KMS-11 (cell line): ENCODE measurements at regions not wholly inside any gene's neighbourhood (a gene's known extent, or its start where the extent isn't known, plus 50 kb on each side); places are given as distances from the start of the nearest gene placed in this dataset.

Source experiments
- H2AFZ ChIP-seq: fragments of 200-600 bp; sonication (generic); 2 replicates; pipeline ENCODE4 v1.6.1; 2016; ENCODE audit warnings: antibody characterized with exemption, mixed run types, low read depth
- H3K27ac ChIP-seq: fragments of 200-600 bp; sonication (generic); 2 replicates; pipeline ENCODE4 v1.6.1; 2016; ENCODE audit warnings: mild to moderate bottlenecking, mixed run types
- H3K27me3 ChIP-seq: fragments of 200-600 bp; sonication (generic); 2 replicates; pipeline ENCODE4 v1.6.1; 2017; ENCODE audit warnings: mild to moderate bottlenecking, low read depth, mixed run types, moderate library complexity; ENCODE audit not compliant: insufficient read depth
- H3K36me3 ChIP-seq: fragments of 200-600 bp; sonication (generic); 2 replicates; pipeline ENCODE4 v1.6.1; 2017; ENCODE audit warnings: mild to moderate bottlenecking, mixed run types; ENCODE audit not compliant: insufficient read depth
- H3K4me1 ChIP-seq: fragments of 200-600 bp; sonication (generic); 2 replicates; pipeline ENCODE4 v1.6.1; 2016; ENCODE audit warnings: mild to moderate bottlenecking, low read depth, mixed run types; ENCODE audit not compliant: poor library complexity, severe bottlenecking
- H3K4me2 ChIP-seq: fragments of 200-600 bp; sonication (generic); 2 replicates; pipeline ENCODE4 v1.7.0; 2016; ENCODE audit warnings: mild to moderate bottlenecking, mixed run types
- H3K4me3 ChIP-seq: fragments of 200-600 bp; sonication (generic); IDR thresholded peaks from 2 replicates; pipeline ENCODE4 v1.6.1; 2017; ENCODE audit warnings: low read depth, low read length, mixed read lengths; ENCODE audit not compliant: insufficient read depth
- H3K79me2 ChIP-seq: fragments of 200-600 bp; sonication (generic); 2 replicates; pipeline ENCODE4 v1.6.1; 2016; ENCODE audit warnings: low read depth, mixed run types; ENCODE audit not compliant: insufficient read depth
- H3K9ac ChIP-seq: fragments of 200-600 bp; sonication (generic); 2 replicates; pipeline ENCODE4 v1.6.1; 2016; ENCODE audit warnings: mild to moderate bottlenecking, mixed run types
- H4K20me1 ChIP-seq: fragments of 200-600 bp; sonication (generic); 2 replicates; pipeline ENCODE4 v1.6.1; 2016; ENCODE audit warnings: mild to moderate bottlenecking, mixed run types; ENCODE audit not compliant: insufficient read depth
- TF ChIP-seq, protein P1 (sequence below): fragments of 200-600 bp; sonication (generic); conservative IDR thresholded peaks from 2 replicates; pipeline ENCODE4 v1.6.1; 2017; ENCODE audit warnings: low read depth, mild to moderate bottlenecking, antibody characterized with exemption, low read length, moderate library complexity, mixed read lengths

- Histone ChIP-seq H2AFZ (no peak overlapping the region), H3K79me2 (no peaks in the 10 kb centered on the region), H3K4me3 (no peak overlapping the region), H3K27me3 (no peaks in the 10 kb centered on the region), H3K9ac (no peak overlapping the region), H4K20me1 (no peaks in the 10 kb centered on the region), H3K4me2 (no peak overlapping the region), H3K4me1 (peaks cover 10% of the 10 kb centered on the region), H3K27ac (no peak overlapping the region), H3K36me3 (no peaks in the 10 kb centered on the region)
- TF ChIP-seq, protein P1, sequence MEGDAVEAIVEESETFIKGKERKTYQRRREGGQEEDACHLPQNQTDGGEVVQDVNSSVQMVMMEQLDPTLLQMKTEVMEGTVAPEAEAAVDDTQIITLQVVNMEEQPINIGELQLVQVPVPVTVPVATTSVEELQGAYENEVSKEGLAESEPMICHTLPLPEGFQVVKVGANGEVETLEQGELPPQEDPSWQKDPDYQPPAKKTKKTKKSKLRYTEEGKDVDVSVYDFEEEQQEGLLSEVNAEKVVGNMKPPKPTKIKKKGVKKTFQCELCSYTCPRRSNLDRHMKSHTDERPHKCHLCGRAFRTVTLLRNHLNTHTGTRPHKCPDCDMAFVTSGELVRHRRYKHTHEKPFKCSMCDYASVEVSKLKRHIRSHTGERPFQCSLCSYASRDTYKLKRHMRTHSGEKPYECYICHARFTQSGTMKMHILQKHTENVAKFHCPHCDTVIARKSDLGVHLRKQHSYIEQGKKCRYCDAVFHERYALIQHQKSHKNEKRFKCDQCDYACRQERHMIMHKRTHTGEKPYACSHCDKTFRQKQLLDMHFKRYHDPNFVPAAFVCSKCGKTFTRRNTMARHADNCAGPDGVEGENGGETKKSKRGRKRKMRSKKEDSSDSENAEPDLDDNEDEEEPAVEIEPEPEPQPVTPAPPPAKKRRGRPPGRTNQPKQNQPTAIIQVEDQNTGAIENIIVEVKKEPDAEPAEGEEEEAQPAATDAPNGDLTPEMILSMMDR, result no peak
Measured at GRCh38 chr5:87076411-87076810, 191.3 kb upstream of the RASA1 start.

DNA sequence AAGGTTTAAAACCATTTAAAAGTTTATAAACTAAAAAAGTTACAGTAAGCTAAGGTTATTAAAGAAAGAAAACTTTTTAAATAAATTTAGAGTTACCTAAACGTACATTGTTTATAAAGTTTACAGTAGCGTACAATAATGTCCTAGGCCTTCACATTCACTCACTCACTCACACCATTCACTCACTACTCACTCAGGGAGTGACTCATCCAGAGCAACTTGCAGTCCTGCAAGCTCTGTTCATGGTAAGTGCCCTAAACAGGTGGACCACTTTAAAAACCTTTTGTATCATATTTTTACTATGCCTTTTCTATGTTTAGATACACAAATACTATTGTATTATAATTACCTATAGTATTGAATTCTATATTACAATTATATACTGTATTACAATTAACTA lies 190.8 kb upstream of the RASA1 start:
- peaks cover 10% of the 10 kb centered on the region for H3K4me1 ChIP-seq
- no peak overlapping the region for H3K27ac ChIP-seq
- no peaks in the 10 kb centered on the region for H3K79me2 ChIP-seq
- TF ChIP-seq, protein P1, result no peak
- no peaks in the 10 kb centered on the region for H3K36me3 ChIP-seq
- H3K9ac ChIP-seq, result no peak overlapping the region
- no peak overlapping the region for H2AFZ ChIP-seq
- no peak overlapping the region for H3K4me2 ChIP-seq
- H4K20me1 ChIP-seq, result no peaks in the 10 kb centered on the region
- H3K4me3 ChIP-seq, result no peak overlapping the region
- no peaks in the 10 kb centered on the region for H3K27me3 ChIP-seq

DNA sequence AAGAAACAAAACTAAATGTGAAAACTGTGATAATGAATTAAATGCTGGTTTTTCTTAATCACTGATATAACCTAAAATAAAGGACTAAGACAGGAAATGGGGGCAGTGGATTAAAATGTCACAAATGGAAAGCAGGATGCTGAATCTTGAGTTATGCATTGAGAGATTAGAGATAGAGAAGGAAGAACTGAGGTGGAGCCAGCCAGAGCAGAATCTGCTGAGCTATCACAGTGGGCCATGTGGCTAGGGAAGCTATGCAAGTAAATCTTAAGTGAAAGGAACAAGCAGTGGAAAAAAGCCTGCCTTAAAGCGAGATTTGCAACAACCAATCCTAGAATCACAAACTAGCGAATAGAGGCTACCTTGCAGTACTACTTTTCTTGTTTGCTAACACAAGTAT lies 188.5 kb upstream of the RASA1 start:
- Histone ChIP-seq H3K27me3 (no peaks in the 10 kb centered on the region), H4K20me1 (no peaks in the 10 kb centered on the region), H3K27ac (no peak overlapping the region), H3K79me2 (no peaks in the 10 kb centered on the region), H3K9ac (no peak overlapping the region), H3K4me1 (peaks cover 10% of the 10 kb centered on the region), H3K4me2 (no peak overlapping the region), H2AFZ (no peak overlapping the region), H3K4me3 (no peak overlapping the region), H3K36me3 (no peaks in the 10 kb centered on the region)
- TF ChIP-seq, protein P1, result no peak

GRCh38 chr5:87081016-87081415 lies 186.7 kb upstream of the RASA1 start:
- no peaks in the 10 kb centered on the region for H4K20me1 ChIP-seq
- H3K9ac ChIP-seq, result no peak overlapping the region
- no peaks in the 10 kb centered on the region for H3K79me2 ChIP-seq
- no peak overlapping the region for H2AFZ ChIP-seq
- TF ChIP-seq, protein P1, result no peak
- H3K27ac ChIP-seq, result no peak overlapping the region
- H3K27me3 ChIP-seq, result no peaks in the 10 kb centered on the region
- no peaks in the 10 kb centered on the region for H3K36me3 ChIP-seq
- H3K4me1 ChIP-seq, result no peaks in the 10 kb centered on the region
- H3K4me2 ChIP-seq, result no peak overlapping the region
- no peak overlapping the region for H3K4me3 ChIP-seq
